22Rv1 (cell line): ENCODE measurements at regions not wholly inside any gene's neighbourhood (a gene's known extent, or its start where the extent isn't known, plus 50 kb on each side); places are given as distances from the start of the nearest gene placed in this dataset.
A peak's percentile ranks its signal among the peaks of the same experiment; 100 is the strongest.

Experiments used
- H3K27ac ChIP-seq: fragments of 450-650 bp; 2 replicates; pipeline ENCODE4 v1.5.1; 2017
- CTCF ChIP-seq: fragments of 450-650 bp; IDR thresholded peaks from 2 replicates; pipeline ENCODE4 v1.5.1; 2017; ENCODE audit warnings: mild to moderate bottlenecking
- ZFX ChIP-seq: fragments of 450-650 bp; IDR thresholded peaks from 2 replicates; pipeline ENCODE4 v1.6.1; 2017; ENCODE audit warnings: antibody characterized with exemption, borderline replicate concordance

- TF ChIP-seq ZFX, result no peak
- no peak for TF ChIP-seq CTCF
- no peak overlapping the region for H3K27ac ChIP-seq
Measured at GRCh38 chr20:6530779-6531315, 236.6 kb upstream of the BMP2 start.

GRCh38 chr20:6530254-6530653 lies 237.2 kb upstream of the BMP2 start:
- TF ChIP-seq CTCF (no peak), ZFX (no peak)
- no peak overlapping the region for H3K27ac ChIP-seq

- no peak overlapping the region for H3K27ac ChIP-seq
- TF ChIP-seq ZFX (no peak), CTCF (peak; percentile 33)
Measured at GRCh38 chr20:6525447-6526303, 241.8 kb upstream of the BMP2 start.

- no peak overlapping the region for H3K27ac ChIP-seq
- TF ChIP-seq ZFX (no peak), CTCF (no peak)
Measured at GRCh38 chr20:6524305-6524704, 243.2 kb upstream of the BMP2 start.

GRCh38 chr20:6519556-6519955 lies 247.9 kb upstream of the BMP2 start:
- TF ChIP-seq ZFX (no peak), CTCF (no peak)
- H3K27ac ChIP-seq, result no peak overlapping the region

- no peak overlapping the region for H3K27ac ChIP-seq
- TF ChIP-seq ZFX (no peak), CTCF (no peak)
Measured at GRCh38 chr20:6515261-6515660, 252.2 kb upstream of the BMP2 start.

GRCh38 chr20:6513599-6513998 lies 253.9 kb upstream of the BMP2 start:
- H3K27ac ChIP-seq, result no peak overlapping the region
- TF ChIP-seq ZFX (no peak), CTCF (no peak)
